ENCODE measurements at regions not wholly inside any gene's neighbourhood (a gene's known extent, or its start where the extent isn't known, plus 50 kb on each side); places are given as distances from the start of the nearest gene placed in this dataset.

GRCh38 chr18:68083776-68084175 is 567.3 kb upstream of the DSEL start:
- no peaks in the 10 kb centered on the region for H3K4me1 ChIP-seq (ENCODE audit: control insufficient read depth in 4 of 4, insufficient read depth in 4 of 4, low read length in 3 of 4)
- DNase-seq (ENCODE audit: low spot score): no peak
- no peak overlapping the region for H3K9ac ChIP-seq (ENCODE audit: low read depth in 1 of 2, low read length in 2 of 2)
- H3K9me3 ChIP-seq (ENCODE audit: control insufficient read depth in 4 of 4, low read length in 3 of 4): no peaks in the 10 kb centered on the region
- H3K4me3 ChIP-seq (ENCODE audit: low read depth in 1 of 3, low read length in 3 of 3): no peak overlapping the region
- H3K27me3 ChIP-seq (ENCODE audit: control insufficient read depth in 4 of 4, insufficient read depth in 4 of 4, low read length in 3 of 4): no peaks in the 10 kb centered on the region
- TF ChIP-seq ZBTB33 (IDR thresholded peaks at IDR 0.05) (no peak), GABPA (IDR thresholded peaks at IDR 0.05 in 1 of 2, conservative IDR thresholded peaks at IDR 0.05 in 1 of 2) (no peak), YY1 (IDR thresholded peaks at IDR 0.05) (no peak), HNF4G (IDR thresholded peaks at IDR 0.05) (no peak), NR2F2 (IDR thresholded peaks at IDR 0.05) (no peak), RXRA (IDR thresholded peaks at IDR 0.05) (no peak), REST (IDR thresholded peaks at IDR 0.05) (no peak), TAF1 (conservative IDR thresholded peaks at IDR 0.05) (no peak), HNF4A (conservative IDR thresholded peaks at IDR 0.05) (no peak), MAX (IDR thresholded peaks at IDR 0.05) (no peak), FOXA1 (IDR thresholded peaks at IDR 0.05) (no peak), SP1 (IDR thresholded peaks at IDR 0.05) (no peak), EGR1 (IDR thresholded peaks at IDR 0.05; ENCODE audit: low read depth in 2 of 2) (no peak), RAD21 (IDR thresholded peaks at IDR 0.05) (no peak)
- TF ChIP-seq, protein P1, sequence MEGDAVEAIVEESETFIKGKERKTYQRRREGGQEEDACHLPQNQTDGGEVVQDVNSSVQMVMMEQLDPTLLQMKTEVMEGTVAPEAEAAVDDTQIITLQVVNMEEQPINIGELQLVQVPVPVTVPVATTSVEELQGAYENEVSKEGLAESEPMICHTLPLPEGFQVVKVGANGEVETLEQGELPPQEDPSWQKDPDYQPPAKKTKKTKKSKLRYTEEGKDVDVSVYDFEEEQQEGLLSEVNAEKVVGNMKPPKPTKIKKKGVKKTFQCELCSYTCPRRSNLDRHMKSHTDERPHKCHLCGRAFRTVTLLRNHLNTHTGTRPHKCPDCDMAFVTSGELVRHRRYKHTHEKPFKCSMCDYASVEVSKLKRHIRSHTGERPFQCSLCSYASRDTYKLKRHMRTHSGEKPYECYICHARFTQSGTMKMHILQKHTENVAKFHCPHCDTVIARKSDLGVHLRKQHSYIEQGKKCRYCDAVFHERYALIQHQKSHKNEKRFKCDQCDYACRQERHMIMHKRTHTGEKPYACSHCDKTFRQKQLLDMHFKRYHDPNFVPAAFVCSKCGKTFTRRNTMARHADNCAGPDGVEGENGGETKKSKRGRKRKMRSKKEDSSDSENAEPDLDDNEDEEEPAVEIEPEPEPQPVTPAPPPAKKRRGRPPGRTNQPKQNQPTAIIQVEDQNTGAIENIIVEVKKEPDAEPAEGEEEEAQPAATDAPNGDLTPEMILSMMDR (IDR thresholded peaks at IDR 0.05; ENCODE audit: low read depth, low read length, missing input control): no peak
- TF ChIP-seq, protein P2, sequence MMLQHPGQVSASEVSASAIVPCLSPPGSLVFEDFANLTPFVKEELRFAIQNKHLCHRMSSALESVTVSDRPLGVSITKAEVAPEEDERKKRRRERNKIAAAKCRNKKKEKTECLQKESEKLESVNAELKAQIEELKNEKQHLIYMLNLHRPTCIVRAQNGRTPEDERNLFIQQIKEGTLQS (IDR thresholded peaks at IDR 0.05): no peak
- H3K36me3 ChIP-seq (ENCODE audit: control insufficient read depth in 4 of 4, insufficient read depth in 3 of 4, low read depth in 1 of 4, low read length in 3 of 4): no peaks in the 10 kb centered on the region
- WGBS: 65% methylated on average over 3 of the region's 3 CpGs
- no peak overlapping the region for H3K27ac ChIP-seq (ENCODE audit: low read depth in 1 of 2, low read length in 2 of 2)

- 59% methylated on average over 4 of the region's 4 CpGs for WGBS
- Histone ChIP-seq H3K9ac (ENCODE audit: low read depth in 1 of 2, low read length in 2 of 2) (no peak overlapping the region), H3K27ac (ENCODE audit: low read depth in 1 of 2, low read length in 2 of 2) (no peak overlapping the region), H3K4me1 (ENCODE audit: control insufficient read depth in 4 of 4, insufficient read depth in 4 of 4, low read length in 3 of 4) (no peaks in the 10 kb centered on the region), H3K27me3 (ENCODE audit: control insufficient read depth in 4 of 4, insufficient read depth in 4 of 4, low read length in 3 of 4) (no peaks in the 10 kb centered on the region), H3K9me3 (ENCODE audit: control insufficient read depth in 4 of 4, low read length in 3 of 4) (no peaks in the 10 kb centered on the region), H3K4me3 (ENCODE audit: low read depth in 1 of 3, low read length in 3 of 3) (no peak overlapping the region), H3K36me3 (ENCODE audit: control insufficient read depth in 4 of 4, insufficient read depth in 3 of 4, low read depth in 1 of 4, low read length in 3 of 4) (no peaks in the 10 kb centered on the region)
- TF ChIP-seq, protein P2 (IDR thresholded peaks at IDR 0.05): no peak
- no peak for TF ChIP-seq JUND (IDR thresholded peaks at IDR 0.05)
- TF ChIP-seq, protein P1 (IDR thresholded peaks at IDR 0.05; ENCODE audit: low read depth, low read length, missing input control): no peak
- TF ChIP-seq RXRA (IDR thresholded peaks at IDR 0.05): no peak
- TF ChIP-seq NR2F2 (IDR thresholded peaks at IDR 0.05): no peak
- no peak for TF ChIP-seq MAX (IDR thresholded peaks at IDR 0.05)
- no peak for TF ChIP-seq REST (IDR thresholded peaks at IDR 0.05)
- TF ChIP-seq YY1 (IDR thresholded peaks at IDR 0.05): no peak
- no peak for TF ChIP-seq HNF4G (IDR thresholded peaks at IDR 0.05)
- TF ChIP-seq RAD21 (IDR thresholded peaks at IDR 0.05): no peak
- no peak for DNase-seq (ENCODE audit: low spot score)
Observed at GRCh38 chr18:68083131-68083530, 566.6 kb upstream of the DSEL start.

All from liver (tissue), 8 donors.